Activated T-cell treated with anti-CD3 and anti-CD28 coated beads for 1 hour (primary cell): ENCODE measurements at regions not wholly inside any gene's neighbourhood (a gene's known extent, or its start where the extent isn't known, plus 50 kb on each side); places are given as distances from the start of the nearest gene placed in this dataset.
"Not testable (repeated sequence)": the region's sequence is repeated elsewhere in the genome, so short reads cannot be mapped to it uniquely, and the experiment has no call there.

Source experiments
- DNase-seq: peaks from one replicate; pipeline ENCODE4 v3.0.0-alpha.2; 2020; ENCODE audit warnings: low read depth

DNA sequence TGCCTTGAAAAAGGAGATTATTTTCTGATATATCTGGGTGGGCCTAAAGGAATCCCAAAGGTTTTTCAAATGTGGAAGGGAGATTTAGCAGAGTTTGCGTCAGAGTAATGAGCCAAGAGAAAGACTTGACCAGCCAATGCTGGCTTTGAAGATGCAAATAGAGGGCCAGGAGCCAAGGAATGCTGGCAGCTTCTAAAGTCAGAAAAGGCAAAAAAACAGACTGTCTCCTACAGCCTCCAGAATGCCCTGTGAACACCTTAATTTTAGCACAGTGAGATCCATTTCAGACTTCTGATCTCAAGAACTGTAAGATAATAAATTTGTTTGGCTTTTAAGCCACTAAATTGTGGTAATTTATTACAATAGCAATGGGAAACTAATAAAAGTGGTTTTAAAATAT lies 122.6 kb upstream of the FREM1 start:
- DNase-seq = no peak

DNA sequence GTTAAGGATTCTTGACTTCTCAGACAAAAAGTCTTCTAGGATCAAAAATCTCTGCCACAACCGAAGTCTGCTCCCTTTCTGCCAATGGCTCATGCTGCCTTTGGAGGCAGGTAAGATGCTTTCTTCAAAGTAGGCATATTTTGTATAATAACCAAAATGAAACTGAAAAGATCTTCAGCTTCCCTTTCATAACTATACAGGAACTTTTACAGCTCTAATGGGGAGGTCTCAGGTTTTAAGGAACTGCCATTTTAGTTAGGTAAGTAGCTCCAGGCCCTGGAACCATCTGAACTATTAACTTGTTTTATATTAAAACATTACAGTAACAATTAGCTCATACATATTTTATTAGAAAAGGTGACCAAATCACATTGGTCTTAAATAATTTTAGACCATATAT lies 110.9 kb upstream of the FREM1 start:
- DNase-seq = no peak

DNA sequence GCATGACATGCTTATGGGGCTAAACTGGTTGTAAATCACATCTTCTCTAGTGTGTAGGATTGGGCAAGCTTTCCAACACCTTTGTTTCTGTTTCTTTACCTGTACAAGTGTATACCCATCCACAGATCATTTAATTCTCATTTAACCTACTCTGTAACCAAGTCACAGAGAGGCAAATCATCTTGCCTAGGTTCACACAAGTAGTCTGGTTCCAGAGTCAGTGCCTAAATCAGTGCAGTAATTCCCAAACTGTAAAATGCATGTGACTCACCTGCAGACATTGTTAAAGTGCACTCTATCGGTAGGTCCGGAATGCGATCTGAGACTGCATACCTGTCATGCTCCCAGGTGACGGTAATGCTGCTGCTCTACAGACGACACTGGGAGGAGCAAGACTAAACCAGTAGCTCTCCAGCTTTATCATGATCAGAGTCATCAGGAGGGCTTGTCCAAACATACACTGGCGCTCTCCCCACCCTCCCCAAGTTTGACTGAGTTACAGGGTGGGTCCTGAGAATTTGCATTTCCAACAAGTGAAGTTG lies 107.9 kb upstream of the FREM1 start:
- DNase-seq = no peak

DNA sequence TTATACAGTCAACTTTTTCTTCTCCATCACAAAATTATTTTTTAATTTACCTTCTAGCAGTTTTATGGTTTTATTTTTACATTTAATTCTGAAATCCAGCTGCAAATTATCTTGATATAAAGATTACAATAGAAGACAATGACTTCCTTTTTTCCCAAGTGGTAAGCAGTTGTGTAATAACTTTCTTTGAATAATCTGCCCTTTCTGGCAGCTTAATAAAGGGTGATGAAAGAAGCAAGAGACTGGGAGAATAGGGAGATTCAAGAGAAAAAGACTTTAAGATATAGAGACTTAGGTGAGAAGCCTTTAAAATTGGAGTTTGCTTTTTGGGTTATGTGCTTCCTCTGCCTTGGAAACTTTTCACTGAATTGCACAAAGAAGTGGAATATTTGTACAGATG lies 100.4 kb upstream of the FREM1 start:
- no peak for DNase-seq

GRCh38 chr9:15007698-15008097 lies 97.5 kb upstream of the FREM1 start:
- no peak for DNase-seq

GRCh38 chr9:14994738-14995137 lies 84.5 kb upstream of the FREM1 start:
- DNase-seq = no peak

DNA sequence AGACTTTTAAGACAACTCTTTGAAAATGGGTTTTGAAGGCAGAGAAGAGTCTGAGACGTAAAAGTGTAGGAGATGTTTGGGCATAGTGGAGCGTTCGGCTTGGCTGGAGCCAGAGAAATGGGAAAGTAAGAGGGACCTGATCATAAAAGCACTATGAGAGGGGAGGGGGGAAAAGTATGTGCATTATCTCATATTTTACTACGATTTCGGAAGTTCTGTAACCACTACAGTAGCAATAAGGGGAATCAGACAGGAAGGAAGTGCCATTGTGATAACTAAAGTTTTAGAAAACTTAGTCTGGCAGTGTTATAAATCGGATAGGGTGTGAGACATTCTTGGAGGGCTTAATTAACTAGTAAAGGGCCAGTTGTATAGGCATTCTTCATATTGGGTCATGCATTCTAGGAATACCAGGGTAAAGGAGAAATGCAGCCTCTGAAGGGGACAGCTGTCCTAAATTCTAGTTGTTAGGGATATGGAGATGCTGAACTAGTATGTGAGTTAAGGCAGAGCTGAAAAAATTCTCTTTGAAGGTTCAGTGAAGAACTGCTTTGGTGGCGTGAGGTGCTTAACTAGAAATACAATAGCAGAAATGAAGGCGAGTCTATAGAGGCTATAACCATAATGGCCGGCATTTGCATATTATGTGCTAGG lies 83.8 kb upstream of the FREM1 start:
- no peak for DNase-seq

DNA sequence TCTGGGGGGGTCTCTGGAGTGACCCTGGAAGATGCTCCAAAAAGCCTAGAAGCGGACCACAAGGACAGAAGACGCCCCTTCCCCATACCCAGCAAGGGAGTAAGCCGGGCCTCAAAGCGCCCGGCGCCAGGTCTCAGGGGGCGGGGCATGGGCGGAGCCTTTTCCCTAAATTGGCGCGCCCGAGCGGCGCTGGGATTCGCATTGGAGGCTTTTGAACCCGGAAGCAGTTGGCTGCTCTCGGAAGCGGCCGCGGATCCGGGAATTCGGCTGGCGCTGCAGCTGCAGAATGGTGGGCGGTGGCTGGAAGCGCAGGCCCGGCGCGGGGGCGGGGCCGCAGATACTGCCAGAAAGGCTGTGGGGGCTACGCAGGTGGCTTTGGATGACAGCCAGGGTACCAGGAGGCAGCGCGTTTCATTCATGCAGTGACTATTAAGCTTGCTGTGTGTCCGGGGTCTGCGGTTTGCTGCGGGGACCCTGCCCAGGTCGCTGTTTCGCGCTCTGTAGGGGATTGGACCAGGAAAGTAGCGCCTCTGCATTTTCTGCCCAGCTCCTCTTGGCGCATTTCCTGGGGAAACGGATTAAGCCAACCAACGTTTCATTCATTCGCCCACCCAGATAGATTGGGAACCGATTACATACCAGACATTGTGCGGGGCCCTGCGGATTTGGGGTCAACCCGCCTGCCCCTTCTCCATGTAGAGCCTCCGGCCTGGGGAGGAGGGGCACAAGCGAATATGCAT lies 83.0 kb upstream of the FREM1 start:
- peak; percentile 26 for DNase-seq

- no peak for DNase-seq
Measured at GRCh38 chr9:14992516-14992915, 82.3 kb upstream of the FREM1 start.

DNA sequence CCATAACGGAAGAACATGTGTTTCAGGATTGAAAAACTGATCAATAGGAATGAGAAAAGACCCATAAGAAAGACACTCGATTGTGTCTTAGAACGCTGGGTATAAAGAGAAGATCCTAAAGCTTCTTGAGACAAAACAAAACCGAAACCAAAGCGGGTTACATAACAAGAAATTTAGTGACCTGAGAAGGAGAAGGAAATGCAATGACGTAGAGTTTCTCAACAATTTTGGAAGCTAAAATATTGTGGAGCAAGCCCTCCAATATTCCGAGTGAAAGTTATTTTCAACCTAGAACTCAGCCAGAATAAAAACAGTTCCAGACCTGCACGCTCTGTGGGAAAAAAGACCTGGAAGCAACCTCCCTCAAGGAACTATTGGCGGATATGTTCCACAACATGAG lies 81.9 kb upstream of the FREM1 start:
- DNase-seq = no peak

DNA sequence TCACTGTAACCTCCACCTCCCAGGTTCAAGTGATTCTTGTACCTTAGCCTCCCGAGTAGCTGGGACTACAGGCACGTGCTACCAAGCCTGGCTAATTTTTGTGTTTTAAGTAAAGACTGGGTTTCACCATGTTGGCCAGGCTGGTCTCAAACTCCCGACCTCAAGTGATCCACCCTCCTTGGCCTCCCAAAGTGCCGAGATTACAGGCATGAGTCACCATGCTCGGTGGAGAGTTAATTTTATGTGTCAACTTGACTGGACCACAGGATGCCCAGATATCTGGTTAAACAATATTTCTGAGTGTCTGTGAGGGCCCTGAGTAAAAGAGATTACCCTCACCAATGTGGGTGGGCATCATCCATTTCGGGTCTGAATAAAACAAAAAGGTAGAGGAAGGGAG lies 80.4 kb upstream of the FREM1 start:
- not testable (repeated sequence) for DNase-seq

- DNase-seq = no peak
Measured at GRCh38 chr9:14989811-14990210, 79.6 kb upstream of the FREM1 start.

DNA sequence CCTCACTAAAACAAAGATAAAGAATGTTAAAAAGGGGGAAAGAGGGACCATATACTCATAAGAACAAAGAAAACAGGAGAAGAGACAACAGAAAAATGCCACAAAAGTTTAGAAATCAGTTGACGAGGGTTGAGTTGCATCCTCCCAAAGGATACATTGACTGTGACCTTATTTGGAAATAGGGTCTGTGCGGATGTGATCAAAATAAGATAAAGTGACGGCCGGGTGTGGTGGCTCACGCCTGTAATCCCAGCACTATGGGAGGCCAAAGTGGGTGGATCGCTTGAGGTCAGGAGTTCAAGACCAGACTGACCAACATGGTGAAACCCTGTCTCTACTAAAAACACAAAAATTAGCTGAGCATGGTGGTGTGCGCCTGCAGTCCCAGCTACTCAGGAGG lies 79.1 kb upstream of the FREM1 start:
- DNase-seq = not testable (repeated sequence)

GRCh38 chr9:14987858-14988257 lies 77.6 kb upstream of the FREM1 start:
- no peak for DNase-seq

DNA sequence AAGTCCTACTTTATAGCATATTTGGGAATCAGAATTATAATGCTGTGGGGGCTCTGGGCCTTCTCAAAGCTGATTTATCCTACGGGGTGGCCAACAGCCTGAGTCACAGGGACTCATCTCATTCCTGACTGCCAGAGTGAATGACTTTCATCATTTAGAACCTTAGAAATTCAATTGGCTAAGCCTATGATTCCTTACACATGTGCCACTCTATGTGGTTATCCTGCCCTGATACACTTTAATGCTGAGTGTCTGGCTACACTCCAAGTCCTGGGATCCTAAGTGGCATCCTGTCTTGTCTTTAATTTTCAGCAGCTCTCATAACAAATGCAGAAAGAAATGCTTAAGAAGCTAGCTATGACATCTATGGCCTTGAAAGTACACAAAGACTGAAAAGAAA lies 75.2 kb upstream of the FREM1 start:
- no peak for DNase-seq

GRCh38 chr9:14983599-14983998 lies 73.4 kb upstream of the FREM1 start:
- DNase-seq = no peak

GRCh38 chr9:14981291-14981950 lies 71.2 kb upstream of the FREM1 start:
- no peak for DNase-seq

- DNase-seq = no peak
Measured at GRCh38 chr9:14978022-14979000, 68.1 kb upstream of the FREM1 start.

- no peak for DNase-seq
Measured at GRCh38 chr9:14967450-14968321, 57.5 kb upstream of the FREM1 start.

DNA sequence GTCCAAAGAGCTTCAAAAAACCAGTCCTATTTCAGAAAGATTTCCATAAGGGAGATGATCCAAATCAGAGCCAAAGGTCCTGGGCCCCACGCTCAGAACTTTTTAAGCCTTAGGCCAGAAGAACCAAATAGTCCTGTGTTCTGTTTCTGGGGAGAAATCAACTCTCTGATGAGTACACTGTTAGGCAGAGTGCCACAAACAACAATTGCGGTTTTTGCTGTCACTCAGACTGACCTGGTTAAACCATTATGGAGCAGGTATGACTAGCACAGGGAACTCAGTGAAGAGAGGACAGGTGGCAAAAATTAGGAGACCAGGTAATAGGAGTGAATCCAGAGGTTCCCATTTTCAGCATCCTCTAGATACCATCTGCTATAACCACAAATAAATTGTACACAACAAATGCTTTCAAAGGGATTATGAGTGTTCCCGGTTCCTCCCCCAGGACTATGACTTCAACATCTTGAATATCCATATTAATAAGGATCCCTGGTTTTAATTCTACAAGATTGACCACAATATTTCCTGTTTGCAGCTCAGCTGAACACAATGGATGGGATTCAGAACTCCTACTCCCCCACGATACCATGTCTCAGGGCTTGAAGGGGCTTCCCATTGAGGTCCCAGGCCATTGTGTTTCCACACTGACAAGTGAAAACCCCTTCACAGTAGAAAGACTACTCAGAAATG lies 52.1 kb upstream of the FREM1 start:
- no peak for DNase-seq
